ENCODE measurements at regions not wholly inside any gene's neighbourhood (a gene's known extent, or its start where the extent isn't known, plus 50 kb on each side); places are given as distances from the start of the nearest gene placed in this dataset.

DNA sequence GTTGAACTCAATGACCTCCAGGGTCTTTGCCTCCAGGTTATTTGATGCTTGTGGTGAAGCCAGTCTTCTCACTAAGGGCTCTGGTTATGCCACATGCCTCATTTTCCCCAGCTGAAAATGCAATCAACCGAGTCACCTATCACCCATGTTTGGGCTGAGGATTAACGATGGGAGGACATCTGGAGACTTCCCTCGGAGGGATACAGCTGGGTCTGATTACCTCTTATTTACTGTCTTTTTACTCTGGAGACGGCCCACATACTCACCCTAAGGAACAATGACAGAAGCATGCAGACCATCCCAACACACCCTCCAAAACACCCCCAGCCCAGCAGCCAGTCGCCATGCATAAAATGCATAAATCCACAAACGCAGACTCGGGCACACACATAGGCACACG is 187.4 kb downstream of the OPA1 start:
- DNase-seq (ENCODE audit: low read depth): peak; percentile 59

DNA sequence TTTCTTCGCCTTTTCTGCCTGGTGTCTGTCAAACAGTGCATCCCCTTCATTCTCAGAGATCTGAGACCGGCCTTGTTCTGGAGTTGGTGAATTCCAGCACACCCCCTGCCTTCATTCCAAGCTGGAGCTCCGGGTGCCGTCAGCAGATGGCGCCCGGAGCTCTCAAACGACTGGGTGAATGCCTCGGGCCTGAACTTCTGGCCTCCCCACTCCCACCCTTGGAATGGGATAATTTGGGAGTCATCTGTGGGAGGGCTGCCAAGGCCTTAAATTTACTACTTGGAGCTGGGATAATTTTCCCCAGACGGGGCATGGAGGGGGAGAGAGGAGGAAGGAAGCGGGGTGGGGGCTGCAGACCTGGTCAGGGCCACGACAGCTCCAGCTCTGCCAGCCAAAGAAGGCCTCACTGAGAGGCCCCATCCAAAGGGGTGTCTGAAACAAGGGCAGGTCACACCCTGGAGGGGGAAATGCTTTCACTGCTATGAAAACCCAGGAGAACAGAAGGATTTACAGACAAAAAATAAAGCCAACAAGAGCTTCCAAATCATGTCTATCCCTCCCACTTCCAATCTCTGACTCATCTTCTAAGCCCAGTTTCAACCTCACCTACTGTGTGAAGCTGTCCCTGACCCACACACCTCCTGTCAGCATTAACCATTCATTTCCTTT is 187.9 kb downstream of the OPA1 start:
- peak; percentile 89 for DNase-seq (ENCODE audit: low read depth)

DNA sequence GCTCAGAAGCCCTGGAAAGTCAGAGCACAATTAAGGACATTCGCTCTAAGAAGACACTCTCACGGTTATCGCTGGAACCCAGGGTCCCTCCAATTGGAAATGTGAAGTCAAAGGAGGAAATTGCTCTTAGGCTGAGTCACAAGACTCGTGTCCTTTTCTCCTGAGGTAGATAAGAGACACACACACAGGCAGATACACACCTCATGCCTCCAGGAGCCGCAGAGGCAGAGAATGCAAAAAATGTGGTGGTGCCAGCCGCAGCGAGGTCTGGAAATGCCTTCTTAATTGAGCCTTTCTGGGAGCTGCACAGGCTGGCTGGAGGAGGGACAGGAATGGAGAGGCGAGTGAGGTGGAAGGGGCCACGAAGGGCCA is 189.3 kb downstream of the OPA1 start:
- peak; percentile 58 for DNase-seq (ENCODE audit: low read depth)

DNA sequence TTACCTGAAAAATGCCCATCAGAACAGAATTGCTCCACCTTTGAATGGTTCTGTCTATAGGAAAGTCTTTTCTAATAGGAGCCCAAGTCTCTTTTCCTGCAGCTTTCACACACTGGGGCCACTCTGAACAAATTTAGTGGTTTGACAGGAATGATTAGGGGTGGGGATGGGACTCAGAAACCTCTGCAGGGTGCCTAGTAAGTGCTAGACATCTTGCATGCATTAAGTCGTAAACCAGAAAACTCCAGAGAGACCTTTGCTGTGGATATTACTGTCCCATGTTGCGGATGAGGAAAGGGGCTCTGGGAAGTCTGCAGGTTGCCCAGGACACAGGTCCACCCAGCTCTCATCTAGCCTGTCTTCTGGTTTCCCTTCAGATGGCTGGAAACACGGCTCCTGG is 189.7 kb downstream of the OPA1 start:
- no peak for DNase-seq (ENCODE audit: low read depth)

DNA sequence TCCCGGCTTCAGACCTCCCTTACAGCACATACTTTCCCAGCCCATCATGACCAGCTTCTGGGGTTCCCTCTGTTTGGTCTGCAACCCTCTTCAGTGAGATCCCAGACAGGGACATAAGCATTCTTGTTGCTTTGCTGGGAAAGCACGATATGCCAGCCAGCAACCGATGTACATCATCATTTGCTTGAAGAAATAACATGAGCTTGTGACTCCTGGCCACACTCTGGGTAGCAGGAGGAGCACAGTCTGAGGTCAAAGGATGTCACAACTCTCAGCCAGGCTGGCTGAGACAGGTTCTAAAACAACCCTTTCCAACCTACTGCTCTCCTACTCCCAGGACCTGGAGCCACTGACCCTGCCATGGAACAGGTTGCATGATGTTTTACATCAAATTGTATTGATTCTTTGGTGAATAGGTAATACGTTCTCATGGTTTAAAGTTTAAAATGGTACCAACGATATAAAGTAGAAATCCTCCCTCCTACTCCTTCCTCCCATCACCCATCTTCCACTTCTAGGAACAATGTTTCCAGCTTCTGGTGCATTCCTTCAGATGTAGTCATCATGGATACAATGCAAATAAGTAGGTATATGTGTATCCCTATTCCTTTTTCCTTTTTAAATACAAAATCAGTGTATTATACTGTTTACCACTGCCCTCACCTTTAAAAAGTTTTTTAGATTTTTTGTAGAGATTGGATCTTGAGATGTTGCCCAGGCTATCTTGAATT is 190.3 kb downstream of the OPA1 start:
- peak; percentile 20 for DNase-seq (ENCODE audit: low read depth)

DNA sequence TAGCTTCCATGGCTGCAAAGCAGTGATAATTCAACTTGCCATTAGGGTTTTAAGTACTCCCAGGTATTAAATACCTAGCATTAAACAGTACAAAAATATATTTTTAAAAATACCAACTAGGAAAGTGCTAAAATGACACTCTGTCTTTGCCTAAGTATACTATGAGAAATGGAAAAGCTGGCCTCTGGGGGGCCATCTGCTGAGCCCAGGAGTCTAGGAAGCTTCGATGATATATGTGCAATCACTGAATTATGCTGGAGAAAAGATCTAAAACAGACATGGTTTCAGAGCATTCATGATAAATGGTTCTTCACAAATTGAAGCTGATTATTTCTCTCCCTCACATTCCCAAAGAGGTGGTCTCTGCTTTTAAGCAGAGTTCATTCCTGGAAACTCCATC is 191.8 kb downstream of the OPA1 start:
- DNase-seq (ENCODE audit: low read depth): no peak

DNA sequence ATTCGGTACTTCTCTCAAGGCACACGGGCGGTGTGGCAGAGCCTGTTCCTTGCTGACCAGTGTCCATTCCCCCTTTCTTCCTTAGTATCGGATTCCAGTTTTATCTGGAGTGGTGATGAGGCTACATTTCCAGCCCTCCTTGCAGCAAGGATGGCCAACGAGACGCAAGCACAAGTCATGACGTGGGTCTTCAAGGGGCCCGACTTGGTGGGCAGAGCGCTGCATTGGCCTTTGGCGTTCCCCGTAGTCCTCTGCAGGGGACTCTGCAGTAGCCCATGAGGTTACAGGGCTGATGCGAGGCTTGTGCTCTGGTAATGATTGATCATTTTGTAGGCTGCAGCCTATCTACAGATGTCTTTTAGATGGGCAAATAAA is 194.5 kb downstream of the OPA1 start:
- no peak for DNase-seq (ENCODE audit: low read depth)

DNA sequence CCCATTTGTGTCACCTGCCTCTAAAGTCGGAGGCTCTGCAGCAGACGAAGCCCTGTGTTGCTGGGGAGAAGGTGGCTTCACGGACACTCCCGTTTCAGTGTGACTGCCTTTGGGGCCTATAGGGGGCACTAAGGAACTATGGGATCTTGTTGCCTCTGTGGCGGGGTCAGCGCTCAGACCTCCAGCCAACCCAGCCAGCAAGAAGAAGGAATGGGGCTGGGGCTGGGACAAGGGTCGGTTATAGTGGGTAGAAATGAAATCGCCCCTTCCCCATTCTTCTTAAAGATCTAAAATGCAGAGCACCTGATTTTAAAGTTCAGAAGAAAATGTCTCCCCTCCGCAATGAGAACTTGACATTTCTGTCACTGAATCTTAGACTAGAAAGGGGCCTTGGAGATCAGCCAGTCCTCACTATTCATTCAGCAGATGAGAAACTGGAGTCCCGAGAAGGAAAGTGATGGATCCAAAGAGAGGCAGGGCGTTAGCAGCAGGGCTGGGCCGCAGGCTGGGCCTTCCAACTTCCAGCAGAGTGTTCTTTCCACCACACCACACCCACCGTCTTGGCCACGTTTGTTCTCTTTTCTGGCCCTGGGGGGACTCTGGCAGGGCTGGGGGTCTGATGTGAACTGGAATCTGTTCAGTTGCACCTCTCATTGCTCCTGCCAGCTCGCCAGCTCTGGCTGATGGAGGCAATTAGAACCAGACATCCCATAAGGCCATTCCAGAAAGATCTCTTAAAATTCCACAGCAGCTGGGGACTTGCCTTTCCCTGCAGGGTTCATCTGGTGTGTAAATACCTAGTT is 195.4 kb downstream of the OPA1 start:
- peak; percentile 62 for DNase-seq (ENCODE audit: low read depth)

DNA sequence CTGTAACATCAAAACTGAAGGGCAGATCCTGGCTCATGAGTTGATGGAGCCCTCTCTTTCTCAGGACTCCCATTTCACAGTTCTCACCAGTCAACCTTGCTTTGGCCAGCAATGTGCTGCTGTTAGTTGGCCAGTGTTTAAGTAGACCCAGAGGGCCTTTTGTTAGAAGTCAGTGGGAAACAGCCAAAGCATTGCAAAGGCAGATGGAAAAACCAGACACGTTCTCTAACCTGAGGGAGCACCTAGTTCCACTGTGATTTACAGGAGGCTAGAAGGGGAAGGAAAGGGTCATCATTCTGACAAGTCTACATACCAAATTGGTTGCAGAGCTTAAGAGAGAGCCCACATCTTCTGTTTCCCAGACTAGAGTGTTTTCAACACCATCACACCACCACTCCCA is 196.4 kb downstream of the OPA1 start:
- no peak for DNase-seq (ENCODE audit: low read depth)

DNA sequence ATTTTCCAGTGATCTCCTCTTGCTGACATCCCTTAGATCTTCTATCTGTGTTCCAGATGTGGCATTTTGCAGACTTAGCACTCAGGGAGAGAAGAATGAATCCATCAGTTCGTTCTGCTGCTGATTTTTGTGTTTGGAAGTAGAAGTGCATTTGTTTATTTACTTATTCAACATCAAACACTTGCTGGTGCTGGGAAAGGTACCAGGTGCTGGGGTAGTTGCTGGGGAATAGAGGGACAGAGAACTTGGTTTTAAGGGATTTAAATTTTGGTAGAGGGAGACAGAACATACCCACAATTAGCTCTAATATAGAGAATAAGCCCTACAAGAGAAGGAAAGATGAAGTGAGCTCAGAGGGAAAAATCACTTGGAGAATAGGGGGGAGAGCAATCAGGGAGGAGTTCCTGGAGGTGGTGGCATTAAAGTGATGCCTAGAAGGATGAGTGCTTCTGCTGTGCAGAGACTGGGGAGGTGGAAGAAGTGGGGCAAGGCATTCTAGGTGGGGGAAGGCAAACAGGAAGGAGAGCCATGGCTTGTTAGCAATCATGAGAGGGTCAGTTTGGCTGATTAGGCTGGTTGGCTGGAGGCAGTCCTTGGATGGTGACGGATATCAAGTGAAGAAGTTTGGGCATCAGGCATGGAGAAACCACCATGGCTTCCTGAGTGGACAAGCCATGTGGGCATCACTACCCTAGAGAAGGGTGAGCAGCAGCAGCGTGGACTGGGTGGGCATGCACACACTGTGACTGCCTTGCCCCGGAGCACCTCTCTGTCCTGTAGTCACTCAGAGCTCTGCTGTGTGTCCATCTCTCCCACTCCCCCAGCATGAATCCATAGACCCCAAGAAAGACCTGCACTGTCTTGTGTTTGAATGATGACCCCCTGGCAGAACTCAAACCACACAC is 197.3 kb downstream of the OPA1 start:
- no peak for DNase-seq (ENCODE audit: low read depth)

DNA sequence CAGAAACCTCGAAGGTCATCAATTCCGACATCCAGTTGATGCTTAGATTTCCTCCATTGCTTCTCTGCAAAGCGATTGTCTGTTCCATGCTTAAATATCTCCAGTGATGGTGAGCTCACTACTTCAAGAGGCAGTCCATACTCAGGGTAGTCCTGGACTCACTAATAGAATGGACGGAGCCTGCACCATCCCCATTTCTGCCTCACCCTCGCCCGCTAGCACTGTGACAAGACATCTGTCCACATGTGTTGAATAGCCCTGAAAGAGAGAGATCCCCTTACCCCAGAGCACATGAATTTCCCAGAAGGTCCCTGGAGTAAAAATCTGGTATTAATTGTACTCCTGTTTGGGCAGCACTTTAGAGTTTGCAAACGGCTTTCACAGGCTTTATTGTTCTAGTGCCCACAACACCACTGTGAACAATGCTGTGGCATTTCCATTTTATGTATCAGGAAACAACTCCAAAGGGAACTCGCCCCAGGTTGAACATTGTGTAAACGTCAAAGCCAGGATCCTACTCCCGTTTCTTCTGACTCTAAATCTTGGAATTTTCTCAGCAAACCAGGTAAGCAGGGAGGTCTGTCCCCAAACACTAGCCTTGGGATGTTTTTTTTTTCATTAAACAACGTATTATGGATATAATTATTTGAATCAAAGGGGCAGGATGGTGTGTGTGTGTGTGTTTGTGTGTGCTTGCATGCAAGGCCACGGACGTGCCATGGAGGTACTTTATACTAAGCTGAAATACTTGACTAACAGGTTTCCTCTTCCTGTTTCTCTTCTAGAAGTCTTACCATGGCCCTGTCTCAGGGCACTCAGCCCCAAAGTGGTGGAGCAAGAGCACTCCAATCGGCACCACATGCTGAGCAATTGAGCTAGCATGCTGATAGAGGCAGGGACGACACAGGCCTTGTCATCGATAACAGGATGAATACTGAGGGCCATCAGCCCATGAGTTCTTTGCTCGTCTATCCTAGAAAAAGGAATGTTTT is 198.3 kb downstream of the OPA1 start:
- DNase-seq (ENCODE audit: low read depth): no peak

DNA sequence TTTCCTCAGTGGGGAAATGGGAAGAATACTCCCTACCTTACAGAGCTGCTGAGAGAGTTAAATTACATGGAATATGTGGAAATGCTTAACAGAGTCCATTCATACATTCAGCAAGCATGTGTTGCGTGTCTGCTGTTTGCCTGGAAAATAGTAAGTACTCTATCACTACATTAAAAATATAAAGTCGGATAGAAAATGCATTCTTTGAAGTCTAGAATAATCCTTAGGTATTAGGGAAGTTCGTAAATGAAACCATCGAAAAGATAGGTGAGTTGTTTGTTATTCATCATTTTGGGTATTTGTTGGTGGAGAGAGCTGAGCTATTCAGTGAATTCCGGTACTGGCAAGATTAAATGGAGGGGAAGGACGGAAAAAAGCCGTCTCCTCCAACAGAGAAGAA is 200.1 kb downstream of the OPA1 start:
- no peak for DNase-seq (ENCODE audit: low read depth)

DNA sequence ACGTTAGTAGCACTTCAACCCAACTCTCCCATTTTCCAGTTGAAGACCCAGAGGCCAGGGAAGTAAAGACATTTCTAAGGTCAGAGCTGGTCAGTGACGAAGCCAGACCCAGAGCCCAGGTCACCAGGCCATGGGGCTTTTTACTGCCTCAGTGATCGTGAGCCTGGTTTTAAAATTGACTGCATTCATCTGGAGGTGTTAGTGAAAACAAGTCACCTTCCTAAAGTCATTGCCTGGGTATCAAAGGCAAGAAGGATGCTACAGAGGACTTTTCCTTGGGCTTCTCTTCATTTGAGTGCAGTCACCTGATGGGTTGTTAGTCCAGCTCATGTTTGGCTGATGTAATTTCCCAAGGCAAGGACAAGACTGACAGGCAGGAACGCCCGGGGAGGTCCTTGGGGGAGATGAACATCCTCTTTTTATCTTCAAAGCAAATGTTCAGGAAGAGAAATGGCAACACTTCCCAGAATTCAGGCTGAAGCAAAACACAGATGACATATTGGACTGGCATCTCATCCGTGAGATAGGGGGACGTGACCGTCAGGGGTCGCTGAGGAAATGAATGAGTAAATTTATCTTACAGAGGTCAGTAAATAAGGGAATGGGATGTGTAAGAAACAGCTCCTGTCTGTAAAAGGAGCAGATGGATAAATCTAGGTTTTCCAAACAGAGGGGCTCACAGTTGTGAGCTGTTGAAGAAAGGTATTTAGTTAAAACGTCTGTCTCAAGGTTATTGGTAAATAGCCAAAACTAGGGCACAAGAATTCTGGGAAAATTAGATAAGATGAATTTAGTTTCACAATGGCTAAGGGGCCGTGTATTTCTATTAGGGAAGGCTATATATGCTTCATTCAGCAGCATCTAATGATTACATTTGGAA is 201.2 kb downstream of the OPA1 start:
- no peak for DNase-seq (ENCODE audit: low read depth)

DNA sequence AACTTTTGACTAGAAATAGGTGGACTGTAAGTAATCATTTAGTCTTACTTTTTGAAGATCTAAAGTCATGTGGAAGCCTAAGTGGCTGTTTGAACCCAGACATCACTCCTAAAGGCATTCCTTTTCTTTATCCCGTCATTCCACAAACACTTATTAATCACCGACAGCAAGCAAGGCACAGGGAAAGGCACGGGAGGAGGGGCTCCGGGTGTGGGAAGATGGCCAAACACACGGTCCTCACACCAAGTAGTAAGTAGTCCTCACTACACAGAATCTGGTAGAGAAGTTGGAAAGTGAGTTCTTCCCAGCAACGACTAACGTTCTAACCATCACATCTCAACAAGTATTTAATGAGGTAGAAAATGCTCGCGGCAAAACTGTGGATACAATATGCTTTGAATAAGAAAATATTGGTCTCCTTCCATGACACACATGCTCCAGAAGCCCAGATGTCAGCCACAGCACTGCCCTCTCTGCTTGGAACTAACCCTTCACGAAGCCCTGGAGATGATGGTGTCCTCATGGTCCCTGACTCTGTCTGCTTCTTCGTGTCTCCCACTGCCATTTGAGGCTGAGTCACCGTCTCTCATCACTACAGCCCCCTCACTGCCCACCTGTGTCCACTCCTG is 202.2 kb downstream of the OPA1 start:
- no peak for DNase-seq (ENCODE audit: low read depth)

DNA sequence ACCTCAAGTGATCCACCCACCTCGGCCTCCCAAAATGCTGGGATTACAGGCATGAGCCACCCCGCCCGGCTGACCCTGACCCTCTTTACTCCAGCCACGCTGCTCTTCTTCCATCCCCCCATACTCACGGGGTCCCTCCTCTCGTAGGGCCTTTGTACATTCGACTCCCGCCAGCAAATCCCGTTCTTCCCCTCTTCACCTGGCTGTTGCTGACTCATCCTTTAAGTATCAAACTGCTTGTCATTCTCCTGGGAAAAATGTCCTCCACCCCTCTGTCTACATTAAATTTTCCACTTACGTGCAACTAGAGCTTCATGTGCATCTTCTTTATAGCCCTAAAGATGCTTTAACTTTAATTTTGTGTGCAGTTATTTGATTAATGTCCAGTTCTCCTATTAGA is 203.1 kb downstream of the OPA1 start:
- DNase-seq (ENCODE audit: low read depth): no peak

DNA sequence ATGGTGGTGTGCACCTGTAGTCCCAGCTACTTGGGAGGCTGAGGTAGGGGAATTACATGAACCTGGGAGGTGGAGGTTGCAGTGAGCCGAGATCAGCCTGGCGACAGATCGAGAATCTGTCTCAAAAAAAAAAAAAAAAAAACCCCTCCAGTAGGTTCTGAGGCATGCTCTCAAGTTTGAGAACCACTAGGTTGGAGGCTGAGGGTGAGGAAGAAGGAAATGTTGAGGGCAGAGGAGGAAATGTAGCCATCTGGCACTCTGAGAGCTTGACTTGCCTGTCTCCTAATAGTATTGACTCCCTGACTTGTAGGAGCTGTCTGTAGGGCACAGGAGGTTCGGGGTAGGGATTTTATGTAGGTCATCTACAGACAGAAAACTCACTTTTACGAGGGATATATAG is 204.6 kb downstream of the OPA1 start:
- no peak for DNase-seq (ENCODE audit: low read depth)

DNA sequence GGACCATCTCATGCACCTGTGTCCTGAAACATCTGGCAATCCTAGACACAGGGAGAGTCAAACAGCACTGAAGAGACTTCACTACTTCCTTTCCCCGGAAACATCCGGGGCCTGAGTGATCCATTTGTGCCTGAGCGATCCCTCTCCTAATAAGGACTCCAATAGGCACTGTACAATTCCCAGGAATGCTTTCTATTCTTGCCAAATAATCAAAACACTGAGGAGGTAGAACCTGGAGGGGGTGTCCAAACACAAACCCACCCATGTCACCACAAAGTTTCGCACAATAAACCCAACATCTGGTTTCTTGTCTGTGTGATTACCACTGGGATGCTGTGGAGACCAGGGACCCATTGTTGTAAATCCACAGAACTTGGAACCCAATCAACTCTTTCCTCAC is 205.0 kb downstream of the OPA1 start:
- no peak for DNase-seq (ENCODE audit: low read depth)

DNA sequence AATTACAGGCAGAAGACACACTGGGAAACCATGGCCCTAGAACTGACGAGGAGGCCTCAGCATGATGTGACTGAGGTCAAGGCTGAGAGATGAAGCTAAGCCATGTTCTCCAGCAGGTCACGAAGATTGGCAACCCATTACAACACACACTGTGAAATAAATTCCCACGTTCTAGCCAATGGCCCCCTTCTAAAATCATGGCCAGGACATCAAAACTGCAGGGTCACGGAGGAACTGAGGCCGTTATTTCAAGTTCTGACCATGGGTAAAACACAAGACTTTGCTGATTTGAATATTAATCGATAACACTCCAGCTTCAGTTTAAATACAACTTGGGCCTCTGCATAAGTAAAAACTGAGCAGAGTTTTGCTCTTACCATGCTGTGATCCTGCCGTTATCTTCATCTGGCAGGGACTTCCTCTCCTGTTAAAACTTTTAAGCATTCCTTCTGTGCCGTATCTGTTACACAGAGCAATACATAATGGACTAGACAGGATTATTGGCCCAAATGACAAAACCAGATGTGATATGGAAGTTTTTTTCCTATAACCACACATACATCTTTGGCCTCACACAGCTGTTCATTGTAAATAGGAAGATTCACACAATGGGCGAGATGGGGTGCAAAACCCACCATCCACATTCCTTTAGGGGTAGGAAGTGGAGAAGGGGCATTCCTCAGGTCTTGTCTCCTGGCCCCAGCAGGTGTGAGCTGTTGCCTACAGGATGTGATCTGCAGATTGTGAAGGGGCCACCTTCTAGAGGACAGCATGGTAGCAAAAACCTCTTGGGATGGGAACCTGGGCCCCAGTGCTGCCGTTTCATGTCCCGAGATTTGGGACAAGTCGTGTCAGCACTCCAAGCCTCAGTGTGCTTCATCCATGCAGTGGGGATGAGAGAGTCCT is 207.4 kb downstream of the OPA1 start:
- DNase-seq (ENCODE audit: low read depth): no peak

All from RPMI7951 (cell line).